HCT116 (cell line): ENCODE measurements at regions not wholly inside any gene's neighbourhood (a gene's known extent, or its start where the extent isn't known, plus 50 kb on each side); places are given as distances from the start of the nearest gene placed in this dataset.
A peak's percentile ranks its signal among the peaks of the same experiment; 100 is the strongest.

Experiments
- POLR2AphosphoS5 ChIP-seq: IDR thresholded peaks from 2 replicates; pipeline ENCODE4 v1.6.1; 2011; ENCODE audit warnings: mild to moderate bottlenecking, low read depth, low read length, moderate library complexity
- SIN3A ChIP-seq: IDR thresholded peaks from 2 replicates; pipeline ENCODE4 v1.6.1; 2012; ENCODE audit warnings: low read depth
- TF ChIP-seq, protein P1 (sequence below), 3 experiments: fragments of 200-600 bp in 1 of 3; sonication (generic) in 1 of 3; IDR thresholded peaks in 2 of 3; conservative IDR thresholded peaks in 1 of 3; 2 replicates each; pipeline ENCODE4 v1.5.1; 2012 to 2017; ENCODE audit warnings: low read depth in 2 of 3, low read length in 2 of 3, antibody characterized with exemption in 1 of 3, borderline replicate concordance in 1 of 3, control low read depth in 1 of 3, mild to moderate bottlenecking in 1 of 3, mixed read lengths in 1 of 3, mixed run types in 1 of 3, moderate library complexity in 1 of 3; ENCODE audit not compliant: insufficient read depth in 1 of 3

DNA sequence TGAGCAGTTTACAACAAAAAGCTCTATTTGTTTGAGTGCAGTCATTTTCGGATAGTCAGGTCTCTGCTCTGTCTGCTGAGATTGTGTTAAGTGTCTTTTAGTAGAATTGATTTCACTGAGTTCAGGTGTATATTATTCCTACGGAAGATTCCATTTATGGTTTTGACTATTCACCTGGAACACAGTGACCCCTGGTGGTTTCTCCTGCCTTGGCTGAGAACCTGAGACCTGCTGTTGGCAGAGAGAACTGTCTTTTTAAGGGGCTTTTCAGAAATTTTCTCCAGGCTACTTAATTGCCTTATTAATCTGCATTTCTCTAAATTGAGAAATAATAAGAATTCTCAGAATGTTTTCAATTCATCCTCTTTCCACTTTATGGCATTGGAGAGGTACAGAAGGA is 508.0 kb downstream of the TBC1D32 start:
- TF ChIP-seq, protein P1, sequence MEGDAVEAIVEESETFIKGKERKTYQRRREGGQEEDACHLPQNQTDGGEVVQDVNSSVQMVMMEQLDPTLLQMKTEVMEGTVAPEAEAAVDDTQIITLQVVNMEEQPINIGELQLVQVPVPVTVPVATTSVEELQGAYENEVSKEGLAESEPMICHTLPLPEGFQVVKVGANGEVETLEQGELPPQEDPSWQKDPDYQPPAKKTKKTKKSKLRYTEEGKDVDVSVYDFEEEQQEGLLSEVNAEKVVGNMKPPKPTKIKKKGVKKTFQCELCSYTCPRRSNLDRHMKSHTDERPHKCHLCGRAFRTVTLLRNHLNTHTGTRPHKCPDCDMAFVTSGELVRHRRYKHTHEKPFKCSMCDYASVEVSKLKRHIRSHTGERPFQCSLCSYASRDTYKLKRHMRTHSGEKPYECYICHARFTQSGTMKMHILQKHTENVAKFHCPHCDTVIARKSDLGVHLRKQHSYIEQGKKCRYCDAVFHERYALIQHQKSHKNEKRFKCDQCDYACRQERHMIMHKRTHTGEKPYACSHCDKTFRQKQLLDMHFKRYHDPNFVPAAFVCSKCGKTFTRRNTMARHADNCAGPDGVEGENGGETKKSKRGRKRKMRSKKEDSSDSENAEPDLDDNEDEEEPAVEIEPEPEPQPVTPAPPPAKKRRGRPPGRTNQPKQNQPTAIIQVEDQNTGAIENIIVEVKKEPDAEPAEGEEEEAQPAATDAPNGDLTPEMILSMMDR (IDR thresholded peaks at IDR 0.05 in 2 of 3, conservative IDR thresholded peaks at IDR 0.05 in 1 of 3; ENCODE audit: borderline replicate concordance in 1 of 3, insufficient read depth in 1 of 3, low read depth in 2 of 3, low read length in 2 of 3): peak; percentile 65 to 84 (median 84); a peak in 5 of 6 replicates
- no peak for TF ChIP-seq POLR2AphosphoS5
- TF ChIP-seq SIN3A: no peak
